Fibroblast of lung (primary cell): ENCODE measurements at regions not wholly inside any gene's neighbourhood (a gene's known extent, or its start where the extent isn't known, plus 50 kb on each side); places are given as distances from the start of the nearest gene placed in this dataset.

Experiments
- CTCF ChIP-seq, 2 donors: IDR thresholded peaks in 1 of 2; conservative IDR thresholded peaks in 1 of 2; 1 replicate in 1 of 2; 2 replicates in 1 of 2; pipeline ENCODE4 v1.5.1; 2011 to 2012; ENCODE audit warnings: low read length in 2 of 2, control low read depth in 1 of 2, inconsistent platforms in 1 of 2, low read depth in 1 of 2, mild to moderate bottlenecking in 1 of 2
- EZH2 ChIP-seq: IDR thresholded peaks from 2 replicates; pipeline ENCODE4 v1.5.1; 2012; ENCODE audit warnings: low read length, control low read depth, mild to moderate bottlenecking; ENCODE audit errors: missing control alignments

- TF ChIP-seq CTCF (conservative IDR thresholded peaks at IDR 0.05 in 1 of 2, IDR thresholded peaks at IDR 0.05 in 1 of 2; ENCODE audit: low read depth in 1 of 2, low read length in 2 of 2) (no peak), EZH2 (no peak)
Observed at GRCh38 chr6:21713481-21713880, 119.9 kb downstream of the SOX4 start.
